GM23338 (cell line): ENCODE measurements at regions not wholly inside any gene's neighbourhood (a gene's known extent, or its start where the extent isn't known, plus 50 kb on each side); places are given as distances from the start of the nearest gene placed in this dataset.

Source experiments
- ATAC-seq: fragments of 200-7000 bp; cut with Tn5 transposase; 3 replicates; pipeline ENCODE4 v1.9.1; 2020
- DNase-seq: peaks from one replicate; pipeline ENCODE4 v3.0.0-alpha.2; 2015; ENCODE audit warnings: low spot score
- H2AFZ ChIP-seq: fragments of 200-600 bp; sonication (generic); 2 replicates; pipeline ENCODE4 v1.8.0; 2016; ENCODE audit warnings: antibody characterized with exemption, mild to moderate bottlenecking, moderate library complexity
- H3F3A ChIP-seq: fragments of 200-600 bp; sonication (generic); replicated peaks from 2 replicates; pipeline ENCODE4 v1.8.0; 2017; ENCODE audit warnings: antibody characterized with exemption, mixed run types, low read depth
- H3K27ac ChIP-seq: fragments of 200-600 bp; sonication (generic); 2 replicates; pipeline ENCODE4 v1.6.1; 2016; ENCODE audit warnings: low read depth
- H3K27me3 ChIP-seq: fragments of 200-600 bp; sonication (generic); 2 replicates; pipeline ENCODE4 v1.8.0; 2016; ENCODE audit warnings: mild to moderate bottlenecking, mixed run types, moderate library complexity; ENCODE audit not compliant: insufficient read depth
- H3K36me3 ChIP-seq: fragments of 200-600 bp; sonication (generic); 2 replicates; pipeline ENCODE4 v1.8.0; 2016; ENCODE audit warnings: mild to moderate bottlenecking; ENCODE audit not compliant: insufficient read depth
- H3K4me1 ChIP-seq: fragments of 200-600 bp; sonication (generic); 2 replicates; pipeline ENCODE4 v1.8.0; 2016; ENCODE audit warnings: mild to moderate bottlenecking, moderate library complexity; ENCODE audit not compliant: insufficient read depth
- H3K4me2 ChIP-seq: fragments of 200-600 bp; sonication (generic); 2 replicates; pipeline ENCODE4 v1.7.1; 2017; ENCODE audit warnings: mixed run types
- H3K4me3 ChIP-seq: fragments of 200-600 bp; sonication (generic); 2 replicates; pipeline ENCODE4 v1.6.1; 2016; ENCODE audit warnings: mixed run types
- H3K79me2 ChIP-seq: fragments of 200-600 bp; sonication (generic); replicated peaks from 2 replicates; pipeline ENCODE4 v1.8.0; 2017; ENCODE audit warnings: mild to moderate bottlenecking; ENCODE audit not compliant: insufficient read depth
- H3K9me2 ChIP-seq: fragments of 200-600 bp; sonication (generic); 2 replicates; pipeline ENCODE4 v1.8.0; 2017; ENCODE audit not compliant: insufficient read depth
- H4K20me1 ChIP-seq: fragments of 200-600 bp; sonication (generic); replicated peaks from 2 replicates; pipeline ENCODE4 v1.8.0; 2017; ENCODE audit warnings: mild to moderate bottlenecking; ENCODE audit not compliant: insufficient read depth
- H3K27ac Mint-ChIP-seq: 2 replicates; pipeline ENCODE4 v1.8.0; 2020; ENCODE audit warnings: inconsistent platforms, mild to moderate bottlenecking, moderate library complexity, mixed read lengths
- H3K27me3 Mint-ChIP-seq: 3 replicates; pipeline ENCODE4 v1.8.0; 2022; ENCODE audit warnings: low read depth, mild to moderate bottlenecking, moderate library complexity, mixed read lengths, inconsistent platforms; ENCODE audit not compliant: insufficient read depth, poor library complexity
- H3K36me3 Mint-ChIP-seq: 3 replicates; pipeline ENCODE4 v1.8.0; 2021; ENCODE audit warnings: low read depth, mild to moderate bottlenecking, inconsistent platforms, moderate library complexity, mixed read lengths
- H3K4me1 Mint-ChIP-seq: 3 replicates; pipeline ENCODE4 v1.8.0; 2020; ENCODE audit warnings: mild to moderate bottlenecking, inconsistent platforms, mixed read lengths
- H3K4me3 Mint-ChIP-seq: 3 replicates; pipeline ENCODE4 v1.8.0; 2021; ENCODE audit warnings: moderate library complexity, mild to moderate bottlenecking, inconsistent platforms, mixed read lengths
- H3K9me3 Mint-ChIP-seq: 3 replicates; pipeline ENCODE4 v1.8.0; 2020; ENCODE audit warnings: moderate library complexity, mild to moderate bottlenecking, inconsistent platforms, mixed read lengths
- CREB1 ChIP-seq: fragments of 250-450 bp; sonication (Bioruptor Pico); IDR thresholded peaks from 2 replicates; pipeline ENCODE4 v1.5.0; 2020; ENCODE audit warnings: low read depth, mild to moderate bottlenecking, moderate library complexity
- ETS1 ChIP-seq: IDR thresholded peaks from 2 replicates; pipeline ENCODE4 v1.6.1; 2016; ENCODE audit warnings: antibody characterized with exemption
- EZH2 ChIP-seq: fragments of 200-600 bp; sonication (generic); IDR thresholded peaks from one replicate; pipeline ENCODE4 v1.8.0; 2017; ENCODE audit warnings: antibody characterized with exemption, mild to moderate bottlenecking, low read depth; ENCODE audit not compliant: unreplicated experiment
- EZH2phosphoT487 ChIP-seq: fragments of 200-600 bp; sonication (generic); IDR thresholded peaks from one replicate; pipeline ENCODE4 v1.8.1; 2018; ENCODE audit warnings: antibody characterized with exemption; ENCODE audit not compliant: unreplicated experiment
- JUNB ChIP-seq: IDR thresholded peaks from one replicate; pipeline ENCODE4 v1.6.1; 2016; ENCODE audit warnings: antibody characterized with exemption; ENCODE audit not compliant: unreplicated experiment
- POLR2AphosphoS5 ChIP-seq: IDR thresholded peaks from 2 replicates; pipeline ENCODE4 v1.6.1; 2016; ENCODE audit warnings: antibody characterized with exemption, low read depth
- REST ChIP-seq: IDR thresholded peaks from one replicate; pipeline ENCODE4 v1.6.1; 2018; ENCODE audit warnings: antibody characterized with exemption; ENCODE audit not compliant: unreplicated experiment
- STAT1 ChIP-seq: IDR thresholded peaks from one replicate; pipeline ENCODE4 v1.6.1; 2016; ENCODE audit warnings: antibody characterized with exemption; ENCODE audit not compliant: unreplicated experiment
- ZNF114 ChIP-seq: fragments of 250-450 bp; sonication (Bioruptor Pico); IDR thresholded peaks from 2 replicates; pipeline ENCODE4 v1.5.0; 2020; ENCODE audit warnings: mild to moderate bottlenecking, moderate library complexity
- ZNF331 ChIP-seq: fragments of 250-450 bp; sonication (Bioruptor Pico); IDR thresholded peaks from 2 replicates; pipeline ENCODE4 v1.5.0; 2020; ENCODE audit warnings: low read depth, mild to moderate bottlenecking, moderate library complexity
- ZNF462 ChIP-seq: fragments of 250-450 bp; sonication (Bioruptor Pico); IDR thresholded peaks from 2 replicates; pipeline ENCODE4 v1.5.0; 2020; ENCODE audit warnings: mild to moderate bottlenecking, moderate library complexity

- no peaks in the 10 kb centered on the region for H3K4me1 Mint-ChIP-seq
- H3F3A ChIP-seq, result no peaks in the 10 kb centered on the region
- no peaks in the 10 kb centered on the region for H4K20me1 ChIP-seq
- no peaks in the 10 kb centered on the region for H3K36me3 ChIP-seq
- DNase-seq, result no peak
- no peak overlapping the region for H3K27ac Mint-ChIP-seq
- H3K9me2 ChIP-seq, result no peaks in the 10 kb centered on the region
- no peak overlapping the region for H3K4me3 ChIP-seq
- peaks cover 4% of the 10 kb centered on the region; the same call in 1 of the 3 replicates for H3K36me3 Mint-ChIP-seq
- no peaks in the 10 kb centered on the region for H3K79me2 ChIP-seq
- no peak overlapping the region for H3K4me2 ChIP-seq
- no peak overlapping the region for H2AFZ ChIP-seq
- H3K4me1 ChIP-seq, result no peaks in the 10 kb centered on the region
- H3K27me3 Mint-ChIP-seq, result no peaks in the 10 kb centered on the region
- TF ChIP-seq ZNF331 (no peak), ETS1 (no peak), POLR2AphosphoS5 (no peak), CREB1 (CRISPR knock-in tag) (no peak), JUNB (no peak), EZH2phosphoT487 (no peak), REST (no peak), STAT1 (no peak), ZNF114 (CRISPR knock-in tag) (no peak), EZH2 (no peak), ZNF462 (CRISPR knock-in tag) (no peak)
- H3K27ac ChIP-seq, result no peak overlapping the region
- H3K4me3 Mint-ChIP-seq, result no peak overlapping the region
- H3K9me3 Mint-ChIP-seq, result peaks cover 7% of the 10 kb centered on the region
- no peaks in the 10 kb centered on the region for H3K27me3 ChIP-seq
- no peak for ATAC-seq
These were observed 1151.0 kb downstream of the BCL11B start for GRCh38 chr14:98120831-98121464.
